ENCODE measurements at regions not wholly inside any gene's neighbourhood (a gene's known extent, or its start where the extent isn't known, plus 50 kb on each side); places are given as distances from the start of the nearest gene placed in this dataset.
A peak's percentile ranks its signal among the peaks of the same experiment; 100 is the strongest.

GRCh38 chr12:77777274-77777673 is 53.4 kb upstream of the NAV3 start:
- DNase-seq: no peak

- DNase-seq: no peak
Measured at GRCh38 chr12:77774761-77775160, 55.9 kb upstream of the NAV3 start.

GRCh38 chr12:77772676-77773298 is 57.9 kb upstream of the NAV3 start:
- DNase-seq: no peak

GRCh38 chr12:77768558-77768957 is 62.1 kb upstream of the NAV3 start:
- DNase-seq: no peak

- no peak for DNase-seq
Measured at GRCh38 chr12:77767756-77768343, 62.8 kb upstream of the NAV3 start.

GRCh38 chr12:77767335-77767734 is 63.4 kb upstream of the NAV3 start:
- DNase-seq: no peak

- no peak for DNase-seq
Measured at GRCh38 chr12:77766224-77766623, 64.5 kb upstream of the NAV3 start.

- no peak for DNase-seq
Measured at GRCh38 chr12:77761286-77761685, 69.4 kb upstream of the NAV3 start.

GRCh38 chr12:77760271-77761025 is 70.2 kb upstream of the NAV3 start:
- DNase-seq: no peak

GRCh38 chr12:77754086-77754485 is 76.6 kb upstream of the NAV3 start:
- no peak for DNase-seq

GRCh38 chr12:77751939-77752338 is 78.8 kb upstream of the NAV3 start:
- DNase-seq: peak; percentile 30

GRCh38 chr12:77746096-77746495 is 84.6 kb upstream of the NAV3 start:
- DNase-seq: peak; percentile 96

GRCh38 chr12:77745624-77746023 is 85.1 kb upstream of the NAV3 start:
- no peak for DNase-seq

- DNase-seq: peak; percentile 20
Measured at GRCh38 chr12:77742631-77743030, 88.1 kb upstream of the NAV3 start.

- DNase-seq: no peak
Measured at GRCh38 chr12:77741974-77742517, 88.6 kb upstream of the NAV3 start.

GRCh38 chr12:77736219-77736965 is 94.3 kb upstream of the NAV3 start:
- DNase-seq: no peak

GRCh38 chr12:77734214-77734883 is 96.3 kb upstream of the NAV3 start:
- DNase-seq: no peak

GRCh38 chr12:77728018-77728417 is 102.7 kb upstream of the NAV3 start:
- DNase-seq: no peak

GRCh38 chr12:77727442-77728001 is 103.2 kb upstream of the NAV3 start:
- no peak for DNase-seq

- DNase-seq: no peak
Measured at GRCh38 chr12:77725611-77726010, 105.1 kb upstream of the NAV3 start.

GRCh38 chr12:77724367-77724957 is 106.2 kb upstream of the NAV3 start:
- DNase-seq: peak; percentile 38

GRCh38 chr12:77723308-77723707 is 107.4 kb upstream of the NAV3 start:
- no peak for DNase-seq
